NCI-H524 treated with DMSO at 0.1 percent for 48 hours (cell line): ENCODE measurements at regions not wholly inside any gene's neighbourhood (a gene's known extent, or its start where the extent isn't known, plus 50 kb on each side); places are given as distances from the start of the nearest gene placed in this dataset.

Experiments used
- DNase-seq: peaks from one replicate; lab custom pipeline; 2025; lab: John Stamatoyannopoulos, UW

- no peak for DNase-seq
Measured at GRCh38 chrX:40149286-40150175, 51.8 kb upstream of the BCOR start.

- no peak for DNase-seq
Measured at GRCh38 chrX:40148385-40149285, 50.9 kb upstream of the BCOR start.

- DNase-seq: no peak
Measured at GRCh38 chrX:40147971-40148370, 50.2 kb upstream of the BCOR start.
